RWPE1 (cell line): ENCODE measurements at regions not wholly inside any gene's neighbourhood (a gene's known extent, or its start where the extent isn't known, plus 50 kb on each side); places are given as distances from the start of the nearest gene placed in this dataset.

Experiments used
- CTCF ChIA-PET: fragments of 350-600 bp; sonication (Branson Sonifier 250); formaldehyde crosslinking; extraction: SDS; loops from one replicate; lab custom pipeline; 2021; lab: Yijun Ruan, JAX
- POLR2A ChIA-PET: fragments of 400-600 bp; formaldehyde crosslinking; extraction: SDS; loops from one replicate; lab custom pipeline; 2020; ENCODE audit warnings: antibody characterized with exemption; ENCODE audit not compliant: low non-redundant PET; lab: Yijun Ruan, JAX
- DNase-seq: peaks from one replicate; pipeline ENCODE4 v3.0.0; 2012; ENCODE audit warnings: low spot score
- H3K27ac ChIP-seq: fragments of 450-650 bp; 2 replicates; pipeline ENCODE4 v1.5.1; 2017
- CTCF ChIP-seq: fragments of 450-650 bp; conservative IDR thresholded peaks from 2 replicates; pipeline ENCODE4 v1.5.1; 2017; ENCODE audit warnings: low read depth, mild to moderate bottlenecking

DNA sequence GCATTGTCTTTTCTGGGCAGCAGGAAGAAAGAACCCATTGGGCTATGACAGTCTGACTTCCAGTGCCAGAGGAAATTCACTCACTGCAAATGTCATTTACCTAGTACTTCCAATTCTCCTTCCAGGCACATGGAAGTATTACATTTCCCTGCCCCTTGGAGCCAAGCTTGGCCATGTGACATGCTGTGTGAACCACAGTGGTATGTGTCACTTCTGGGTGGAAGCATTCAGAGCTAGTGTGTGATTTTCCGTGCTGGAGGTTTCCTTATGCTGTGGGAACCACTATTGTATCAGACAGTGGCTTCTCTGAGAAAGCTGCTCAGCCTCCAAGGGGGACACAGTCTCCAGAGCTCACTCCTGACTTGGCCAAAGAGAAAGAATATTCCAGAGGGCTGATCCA lies 387.6 kb downstream of the CDC5L start:
- POLR2A ChIA-PET = no interaction called here
- CTCF ChIA-PET = interaction anchor here (0.6 kb wide), 2 partner anchors 22 to 608 kb away, joined by 3 read pairs; no protein-coding TSS in a partner anchor
- no peak for TF ChIP-seq CTCF
- H3K27ac ChIP-seq = no peak overlapping the region
- no peak for DNase-seq

DNA sequence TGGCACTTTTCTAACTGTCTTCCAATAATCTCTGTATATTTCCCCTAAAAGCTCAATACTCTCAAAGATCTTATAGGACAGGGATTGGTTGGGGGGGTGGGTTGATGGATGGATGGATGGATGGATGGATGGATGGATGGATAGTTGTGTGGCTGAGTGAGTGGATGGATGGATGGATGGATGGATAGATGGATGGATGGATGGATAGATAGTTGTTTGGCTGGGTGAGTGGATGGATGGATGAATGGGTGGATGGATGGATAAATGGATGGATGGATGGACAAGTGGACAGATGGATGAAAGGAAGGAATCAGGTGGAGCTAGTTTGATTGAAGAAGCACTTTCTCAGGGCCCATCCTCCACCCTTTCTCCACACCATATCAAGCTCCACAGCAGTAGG lies 388.8 kb downstream of the CDC5L start:
- POLR2A ChIA-PET = no interaction called here
- no peak for DNase-seq
- CTCF ChIA-PET = no interaction called here

DNA sequence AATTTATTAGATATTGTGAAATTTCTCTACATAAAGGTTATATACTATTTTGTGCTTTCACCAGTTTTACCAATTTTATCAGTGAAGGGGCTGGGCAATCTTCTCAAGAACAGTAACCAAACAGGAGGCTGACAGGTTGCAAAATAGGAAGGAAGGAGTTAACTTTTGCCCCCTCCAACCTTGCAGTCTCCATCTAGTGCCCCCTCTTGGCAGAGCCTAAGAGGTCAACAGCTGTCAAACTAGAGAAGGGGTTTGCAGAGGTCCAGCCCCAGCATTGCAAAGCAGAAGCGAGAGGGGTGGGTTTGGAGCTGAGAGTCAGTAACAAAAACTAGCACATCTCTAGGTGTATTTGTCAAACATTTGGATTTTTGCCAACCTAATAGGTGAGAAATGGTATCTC lies 391.0 kb downstream of the CDC5L start:
- ChIA-PET POLR2A (no interaction called here), CTCF (no interaction called here)
- no peak for DNase-seq
- no peak overlapping the region for H3K27ac ChIP-seq
- TF ChIP-seq CTCF = no peak

More for the DNA sequence above, 388.8 kb downstream of the CDC5L start:
- H3K27ac ChIP-seq = no peak overlapping the region
- no peak for TF ChIP-seq CTCF
